Astrocyte (in vitro differentiated cells and primary cell): ENCODE measurements at regions not wholly inside any gene's neighbourhood (a gene's known extent, or its start where the extent isn't known, plus 50 kb on each side); places are given as distances from the start of the nearest gene placed in this dataset.

Source experiments
- DNase-seq: peaks from one replicate; pipeline ENCODE4 v3.0.0-alpha.2; 2010; ENCODE audit warnings: low read depth
- FAIRE-seq: peaks from 2 replicates; lab custom pipeline; 2011; peaks lifted over from hg19 to GRCh38; lab: Jason Lieb, UNC
- H2AFZ ChIP-seq: 2 replicates; pipeline ENCODE4 v1.6.0; 2012; ENCODE audit warnings: low read depth, low read length, inconsistent platforms
- H3K27ac ChIP-seq: 2 replicates; pipeline ENCODE4 v1.5.1; 2011; ENCODE audit warnings: low read depth, low read length, inconsistent platforms
- H3K27me3 ChIP-seq: 2 replicates; pipeline ENCODE4 v1.6.0; 2011; ENCODE audit warnings: low read length, inconsistent platforms; ENCODE audit not compliant: insufficient read depth
- H3K36me3 ChIP-seq: 2 replicates; pipeline ENCODE4 v1.5.1; 2011; ENCODE audit warnings: low read length, inconsistent platforms; ENCODE audit not compliant: insufficient read depth
- H3K4me1 ChIP-seq: 2 replicates; pipeline ENCODE4 v1.5.1; 2011; ENCODE audit warnings: low read length, inconsistent platforms; ENCODE audit not compliant: insufficient read depth
- H3K4me2 ChIP-seq: 2 replicates; pipeline ENCODE4 v1.6.0; 2012; ENCODE audit warnings: low read length, inconsistent platforms
- H3K4me3 ChIP-seq: 2 replicates; pipeline ENCODE4 v1.5.1; 2011; ENCODE audit warnings: low read depth, mild to moderate bottlenecking, low read length, inconsistent platforms; ENCODE audit not compliant: insufficient read depth
- H3K79me2 ChIP-seq: 2 replicates; pipeline ENCODE4 v1.6.0; 2012; ENCODE audit warnings: mild to moderate bottlenecking, low read length, inconsistent platforms; ENCODE audit not compliant: insufficient read depth
- H3K9ac ChIP-seq: 2 replicates; pipeline ENCODE4 v1.6.0; 2012; ENCODE audit warnings: mild to moderate bottlenecking, low read length, inconsistent platforms
- H3K9me3 ChIP-seq: 2 replicates; pipeline ENCODE4 v1.5.1; 2012; ENCODE audit warnings: low read depth, mild to moderate bottlenecking, low read length, inconsistent platforms; ENCODE audit not compliant: insufficient read depth
- H4K20me1 ChIP-seq: 2 replicates; pipeline ENCODE4 v1.6.0; 2012; ENCODE audit warnings: low read length, inconsistent platforms; ENCODE audit not compliant: insufficient read depth
- H3K27ac Mint-ChIP-seq: one replicate; pipeline ENCODE4 v1.8.0; 2021; ENCODE audit warnings: mild to moderate bottlenecking, mixed read lengths; ENCODE audit not compliant: unreplicated experiment
- H3K27me3 Mint-ChIP-seq: one replicate; pipeline ENCODE4 v1.8.0; 2021; ENCODE audit warnings: low read depth, mixed read lengths; ENCODE audit not compliant: unreplicated experiment
- H3K36me3 Mint-ChIP-seq: one replicate; pipeline ENCODE4 v1.8.0; 2021; ENCODE audit warnings: low read depth, mixed read lengths; ENCODE audit not compliant: unreplicated experiment
- H3K4me1 Mint-ChIP-seq: one replicate; pipeline ENCODE4 v1.8.0; 2021; ENCODE audit warnings: low read depth, mixed read lengths; ENCODE audit not compliant: unreplicated experiment
- H3K4me3 Mint-ChIP-seq: one replicate; pipeline ENCODE4 v1.8.0; 2021; ENCODE audit warnings: mild to moderate bottlenecking, moderate library complexity, mixed read lengths; ENCODE audit not compliant: unreplicated experiment
- H3K9me3 Mint-ChIP-seq: one replicate; pipeline ENCODE4 v1.8.0; 2021; ENCODE audit warnings: mild to moderate bottlenecking, mixed read lengths; ENCODE audit not compliant: unreplicated experiment
- CTCF ChIP-seq: IDR thresholded peaks from 2 replicates; pipeline ENCODE4 v1.5.1; 2011; ENCODE audit warnings: low read depth, mild to moderate bottlenecking, inconsistent platforms, low read length, moderate library complexity; ENCODE audit not compliant: insufficient read depth
- EZH2 ChIP-seq: IDR thresholded peaks from 2 replicates; pipeline ENCODE4 v1.6.1; 2012; ENCODE audit warnings: mild to moderate bottlenecking, low read length, inconsistent platforms; ENCODE audit not compliant: insufficient read depth

DNA sequence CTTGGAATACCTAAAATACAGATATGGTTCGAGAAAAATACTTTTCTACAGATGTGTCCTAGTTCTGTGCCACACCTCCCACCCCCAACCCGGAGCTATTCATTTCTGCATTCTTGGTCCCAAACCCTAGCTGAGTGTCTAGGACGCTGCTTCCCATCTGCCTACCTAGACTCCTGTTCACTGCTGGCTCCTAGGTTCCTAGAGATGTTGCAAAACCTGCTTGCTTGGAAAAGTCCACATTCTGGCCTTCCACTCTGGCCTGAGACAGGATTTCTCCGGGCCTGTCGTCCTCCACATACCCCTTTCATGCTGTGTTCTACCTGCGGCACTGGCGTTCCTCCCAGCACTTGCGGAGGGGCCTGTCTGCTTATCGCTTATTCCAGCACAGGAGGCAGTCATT, 165.8 kb upstream of the CTTNBP2NL start:
- Mint-ChIP-seq H3K27me3 (peaks cover 13% of the 10 kb centered on the region), H3K4me1 (no peaks in the 10 kb centered on the region), H3K9me3 (no peaks in the 10 kb centered on the region), H3K27ac (no peak overlapping the region), H3K4me3 (no peak overlapping the region), H3K36me3 (no peaks in the 10 kb centered on the region)
- Histone ChIP-seq H3K9ac (no peak overlapping the region), H3K27ac (no peak overlapping the region), H3K4me3 (no peak overlapping the region), H2AFZ (no peak overlapping the region), H3K9me3 (no peaks in the 10 kb centered on the region), H3K27me3 (no peaks in the 10 kb centered on the region), H3K79me2 (no peaks in the 10 kb centered on the region), H3K4me2 (no peak overlapping the region), H3K4me1 (no peaks in the 10 kb centered on the region), H3K36me3 (no peaks in the 10 kb centered on the region), H4K20me1 (no peaks in the 10 kb centered on the region)
- FAIRE-seq, result no peak
- DNase-seq, result no peak
- TF ChIP-seq CTCF (no peak), EZH2 (no peak)

GRCh38 chr1:112231331-112231730, 164.7 kb upstream of the CTTNBP2NL start:
- H3K27me3 ChIP-seq, result no peaks in the 10 kb centered on the region
- H3K4me3 Mint-ChIP-seq, result no peak overlapping the region
- no peak overlapping the region for H3K4me3 ChIP-seq
- no peaks in the 10 kb centered on the region for H3K4me1 ChIP-seq
- FAIRE-seq (no peak), DNase-seq (no peak)
- no peak overlapping the region for H3K9ac ChIP-seq
- no peaks in the 10 kb centered on the region for H3K79me2 ChIP-seq
- no peaks in the 10 kb centered on the region for H3K36me3 ChIP-seq
- no peak overlapping the region for H3K4me2 ChIP-seq
- no peaks in the 10 kb centered on the region for H3K4me1 Mint-ChIP-seq
- no peak overlapping the region for H2AFZ ChIP-seq
- no peaks in the 10 kb centered on the region for H3K9me3 Mint-ChIP-seq
- H3K27me3 Mint-ChIP-seq, result peaks cover 13% of the 10 kb centered on the region
- H3K27ac Mint-ChIP-seq, result no peak overlapping the region
- no peaks in the 10 kb centered on the region for H3K9me3 ChIP-seq
- TF ChIP-seq EZH2 (no peak), CTCF (no peak)
- no peaks in the 10 kb centered on the region for H3K36me3 Mint-ChIP-seq
- H4K20me1 ChIP-seq, result no peaks in the 10 kb centered on the region
- no peak overlapping the region for H3K27ac ChIP-seq

DNA sequence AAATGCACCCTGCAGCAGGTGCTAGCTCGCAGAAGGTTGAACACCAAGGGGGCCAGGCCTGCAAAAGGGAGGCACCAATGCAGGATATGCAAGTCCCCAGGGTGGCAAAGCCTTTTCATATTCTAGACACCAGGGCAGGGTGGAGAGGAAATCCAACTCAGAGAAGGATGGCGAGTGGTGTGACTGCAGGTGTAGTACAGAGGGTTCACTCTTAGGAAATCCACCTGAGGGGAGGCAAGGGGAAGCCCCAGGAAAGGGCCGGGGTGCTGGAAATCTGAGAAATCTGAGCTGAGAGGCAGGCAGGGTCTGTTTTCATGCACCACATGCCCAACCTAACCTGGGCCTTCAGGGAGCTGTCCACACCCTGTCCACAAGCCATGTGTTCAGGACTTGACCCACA, 163.2 kb upstream of the CTTNBP2NL start:
- DNase-seq, result no peak
- H3K9me3 Mint-ChIP-seq, result peaks cover 2% of the 10 kb centered on the region
- H3K9me3 ChIP-seq, result no peaks in the 10 kb centered on the region
- no peak for FAIRE-seq
- no peak overlapping the region for H3K27ac ChIP-seq
- no peak overlapping the region for H3K4me3 Mint-ChIP-seq
- no peak overlapping the region for H2AFZ ChIP-seq
- H3K4me1 Mint-ChIP-seq, result no peaks in the 10 kb centered on the region
- H4K20me1 ChIP-seq, result no peaks in the 10 kb centered on the region
- no peak overlapping the region for H3K27ac Mint-ChIP-seq
- H3K4me3 ChIP-seq, result no peak overlapping the region
- no peaks in the 10 kb centered on the region for H3K36me3 ChIP-seq
- H3K79me2 ChIP-seq, result no peaks in the 10 kb centered on the region
- H3K4me1 ChIP-seq, result no peaks in the 10 kb centered on the region
- H3K36me3 Mint-ChIP-seq, result no peaks in the 10 kb centered on the region
- TF ChIP-seq CTCF (no peak), EZH2 (no peak)
- no peak overlapping the region for H3K9ac ChIP-seq
- no peak overlapping the region for H3K4me2 ChIP-seq
- H3K27me3 Mint-ChIP-seq, result peaks cover 15% of the 10 kb centered on the region
- H3K27me3 ChIP-seq, result no peaks in the 10 kb centered on the region
